Muscle of back (tissue), 3 donors: ENCODE measurements at regions not wholly inside any gene's neighbourhood (a gene's known extent, or its start where the extent isn't known, plus 50 kb on each side); places are given as distances from the start of the nearest gene placed in this dataset.
"Not testable (repeated sequence)": the region's sequence is repeated elsewhere in the genome, so short reads cannot be mapped to it uniquely, and the experiment has no call there.

ENCODE experiments used
- DNase-seq, 3 donors: peaks; one replicate each; pipeline versions ENCODE4 v3.0.0 to v3.0.0-alpha.2; 2013

DNA sequence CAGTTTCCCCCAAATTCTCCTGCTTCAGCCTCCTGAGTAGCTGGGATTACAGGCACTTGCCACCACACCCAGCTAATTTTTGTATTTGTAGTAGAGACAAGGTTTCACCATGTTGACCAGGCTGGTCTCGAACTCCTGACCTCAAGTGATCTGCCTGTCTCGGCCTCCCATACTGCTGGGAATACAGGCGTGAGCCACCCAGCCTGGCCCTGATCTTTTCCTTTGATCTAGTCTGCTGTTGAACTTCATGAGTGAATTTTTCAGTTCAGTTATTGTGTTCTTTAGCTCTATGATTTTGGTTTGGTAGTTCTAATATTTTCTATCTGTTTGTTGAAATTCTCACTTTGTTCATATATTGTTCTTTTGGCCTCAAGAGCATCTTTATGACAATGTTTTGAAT lies 83.4 kb upstream of the RAP2C start:
- DNase-seq = not testable (repeated sequence)

- DNase-seq = no peak
Measured at GRCh38 chrX:132294776-132295495, 75.7 kb upstream of the RAP2C start.

DNA sequence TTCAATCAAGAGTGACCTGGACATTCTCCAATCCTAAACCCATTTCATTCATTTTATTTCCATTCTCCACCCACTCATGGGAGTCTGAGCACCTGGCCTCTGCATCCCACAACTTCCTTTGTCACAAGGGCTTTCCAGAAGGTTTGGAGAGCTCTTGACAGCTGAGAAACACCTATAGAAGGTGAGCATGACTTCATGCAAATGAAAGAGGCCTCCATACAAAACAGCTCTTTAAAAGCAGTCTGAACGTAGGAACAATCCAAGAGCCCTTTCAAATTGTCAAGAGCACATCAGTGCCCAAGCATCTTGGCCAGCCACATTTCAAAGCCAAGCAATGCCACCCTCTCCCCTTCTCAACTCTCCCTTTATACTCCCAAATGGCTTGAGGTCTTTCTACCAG lies 74.9 kb upstream of the RAP2C start:
- DNase-seq = no peak

GRCh38 chrX:132292793-132293192 lies 73.5 kb upstream of the RAP2C start:
- peak; percentile 50 to 78 (median 63) for DNase-seq

DNA sequence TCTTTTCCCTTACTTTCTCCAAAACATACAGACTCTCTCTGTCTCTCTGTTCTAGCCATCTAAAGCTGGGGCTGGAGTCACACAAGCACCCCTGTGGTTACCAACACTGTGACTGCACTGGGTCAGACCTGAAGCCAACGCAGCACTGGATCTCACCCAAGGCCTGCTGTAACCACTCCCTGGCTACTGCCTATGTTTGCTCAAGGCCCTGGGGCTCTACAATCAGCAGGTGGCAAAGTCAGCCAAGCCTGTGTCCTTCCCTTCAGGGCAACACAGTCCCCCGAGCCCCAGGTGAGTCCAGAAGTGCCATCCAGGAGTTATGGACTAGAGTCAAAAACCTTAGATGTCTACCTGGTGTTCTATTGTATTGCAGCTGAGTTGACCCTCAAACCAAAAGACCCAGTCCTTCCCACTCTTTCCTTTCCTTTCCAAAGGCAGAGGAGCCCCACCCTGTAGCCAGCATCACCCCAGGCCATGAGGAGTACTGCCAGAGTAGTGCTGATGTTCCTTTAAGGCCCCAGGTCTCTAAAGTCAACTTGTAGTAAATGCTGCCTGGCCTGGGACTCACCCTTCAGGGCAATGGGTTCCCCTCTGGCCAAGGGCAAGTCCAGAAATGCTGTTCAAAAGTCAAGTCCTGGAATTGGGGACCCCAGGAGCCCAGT lies 58.8 kb upstream of the RAP2C start:
- DNase-seq = no peak

DNA sequence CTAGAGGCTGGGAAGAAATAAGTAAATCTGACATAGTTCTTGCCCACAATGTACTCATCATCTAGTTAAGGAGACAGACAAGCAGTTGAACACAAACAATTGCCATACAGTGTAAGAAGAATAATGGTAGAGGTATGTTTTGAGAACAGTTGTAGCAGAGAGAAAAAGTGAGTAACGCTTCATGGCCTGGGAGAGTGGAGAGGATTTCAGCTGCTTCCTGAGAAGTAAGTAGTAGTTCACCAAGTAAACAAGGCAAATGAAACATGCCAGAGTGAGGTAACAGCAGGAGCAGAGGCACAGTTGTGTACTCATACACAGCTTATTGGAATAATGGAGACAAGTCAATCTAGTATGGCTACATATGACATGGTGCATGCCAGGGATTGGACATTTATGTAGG lies 53.6 kb upstream of the RAP2C start:
- no peak for DNase-seq

GRCh38 chrX:132271311-132271778 lies 52.1 kb upstream of the RAP2C start:
- DNase-seq = peak; percentile 50 to 77 (median 53)

DNA sequence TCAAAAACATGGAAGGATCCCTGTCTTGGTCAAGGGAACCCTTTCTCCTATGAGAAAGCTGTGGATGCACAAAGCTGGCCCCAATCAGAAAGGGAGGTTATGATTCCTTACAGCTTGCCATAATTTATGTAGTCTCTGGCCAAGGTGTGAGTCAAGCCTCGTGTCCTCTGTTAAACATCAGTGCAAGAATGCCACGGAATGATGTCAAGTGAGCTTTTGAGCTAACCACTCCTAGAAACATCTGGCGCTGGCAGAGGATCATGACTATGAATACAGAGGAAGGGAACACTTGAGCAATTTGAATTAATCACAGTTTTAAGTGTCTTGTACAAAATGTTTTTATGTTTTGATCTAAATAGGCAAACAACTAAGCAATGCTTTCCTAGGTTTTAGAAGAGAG lies 51.5 kb upstream of the RAP2C start:
- peak; percentile 78 to 93 (median 88) for DNase-seq

GRCh38 chrX:132270021-132270420 lies 50.8 kb upstream of the RAP2C start:
- DNase-seq = peak in 1 of 3 donors; percentile 12
